Prostate gland (tissue), 2 donors: ENCODE measurements at regions not wholly inside any gene's neighbourhood (a gene's known extent, or its start where the extent isn't known, plus 50 kb on each side); places are given as distances from the start of the nearest gene placed in this dataset.
"Not testable (repeated sequence)": the region's sequence is repeated elsewhere in the genome, so short reads cannot be mapped to it uniquely, and the experiment has no call there.

Source experiments
- DNase-seq: peaks from one replicate; pipeline ENCODE4 v3.0.0-alpha.2; 2019; ENCODE audit warnings: low spot score
- H3K27ac ChIP-seq, 2 donors: fragments of 200-600 bp; sonication (generic); 2 replicates each; pipeline ENCODE4 v1.5.1; 2017 to 2019
- H3K27me3 ChIP-seq: fragments of 200-600 bp; sonication (generic); replicated peaks from 2 replicates; pipeline ENCODE4 v1.5.1; 2019; ENCODE audit not compliant: insufficient read depth
- H3K36me3 ChIP-seq, 2 donors: fragments of 200-600 bp; sonication (generic); 1 replicate in 1 of 2; 2 replicates in 1 of 2; pipeline versions ENCODE4 v1.5.1 to v1.8.1; 2017 to 2019
- H3K4me1 ChIP-seq: fragments of 200-600 bp; sonication (generic); replicated peaks from 2 replicates; pipeline ENCODE4 v1.5.1; 2019
- H3K4me3 ChIP-seq, 2 donors: fragments of 200-600 bp; sonication (generic); 2 replicates each; pipeline ENCODE4 v1.5.1; 2017 to 2019
- H3K9me3 ChIP-seq: fragments of 200-600 bp; sonication (generic); 2 replicates; pipeline ENCODE4 v1.5.1; 2017
- POLR2A ChIP-seq: fragments of 450-650 bp; IDR thresholded peaks from one replicate; pipeline ENCODE4 v1.6.1; 2016; ENCODE audit warnings: antibody characterized with exemption, mild to moderate bottlenecking
- POLR2AphosphoS5 ChIP-seq: sonication (generic); formaldehyde crosslinking; IDR thresholded peaks from one replicate; pipeline ENCODE4 v1.6.1; 2017; ENCODE audit warnings: antibody characterized with exemption
- WGBS: methylation state at CpG from one replicate; pipeline ENCODE4 v1.1.5; 2018; 5-methylcytosine and 5-hydroxymethylcytosine counted together
- intact Hi-C: fragments of 100-400 bp; cut with DNase I; formaldehyde crosslinking; loops from one replicate; pipeline ENCODE4 v1.14.2; 2022
- TF ChIP-seq, protein P1 (sequence below), 4 experiments: fragments of 200-600 bp in 2 of 4; fragments of 450-650 bp in 2 of 4; sonication (generic) in 2 of 4; IDR thresholded peaks; 1 replicate in 3 of 4; 2 replicates in 1 of 4; pipeline ENCODE4 v1.5.1; 2016 to 2019; ENCODE audit warnings: antibody characterized with exemption in 4 of 4, mild to moderate bottlenecking in 2 of 4, moderate library complexity in 2 of 4

DNA sequence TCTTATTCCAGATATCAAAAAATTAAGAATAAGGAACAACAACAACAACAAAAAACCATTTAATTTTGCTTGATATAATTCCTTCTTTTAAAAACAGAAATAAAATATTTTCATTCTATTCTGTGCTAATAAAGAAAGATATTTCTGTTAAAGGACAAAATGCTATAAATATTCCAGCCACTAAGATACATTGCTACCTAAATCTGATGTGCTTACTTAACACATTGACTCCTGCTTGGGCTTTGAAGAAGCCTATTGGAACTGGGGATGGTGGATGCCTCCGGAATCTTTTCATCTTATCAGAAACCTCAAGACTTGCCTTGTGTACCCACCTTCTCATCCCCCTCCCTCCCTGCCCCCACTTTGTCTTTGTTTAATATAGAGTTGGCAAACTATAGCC, 320.2 kb downstream of the MEX3B start:
- H3K9me3 ChIP-seq: no peaks in the 10 kb centered on the region
- DNase-seq: no peak
- no peak overlapping the region for H3K27ac ChIP-seq
- H3K4me3 ChIP-seq: no peak overlapping the region
- 70% methylated on average over 1 of the region's 1 CpG for WGBS
- H3K4me1 ChIP-seq: no peaks in the 10 kb centered on the region
- no peaks in the 10 kb centered on the region for H3K27me3 ChIP-seq
- intact Hi-C loops: loop anchor here (10.0 kb wide), 1 partner anchor 319 kb away; the partner anchor contains the start of gene MEX3B
- no peaks in the 10 kb centered on the region for H3K36me3 ChIP-seq
- no peak for TF ChIP-seq POLR2A

DNA sequence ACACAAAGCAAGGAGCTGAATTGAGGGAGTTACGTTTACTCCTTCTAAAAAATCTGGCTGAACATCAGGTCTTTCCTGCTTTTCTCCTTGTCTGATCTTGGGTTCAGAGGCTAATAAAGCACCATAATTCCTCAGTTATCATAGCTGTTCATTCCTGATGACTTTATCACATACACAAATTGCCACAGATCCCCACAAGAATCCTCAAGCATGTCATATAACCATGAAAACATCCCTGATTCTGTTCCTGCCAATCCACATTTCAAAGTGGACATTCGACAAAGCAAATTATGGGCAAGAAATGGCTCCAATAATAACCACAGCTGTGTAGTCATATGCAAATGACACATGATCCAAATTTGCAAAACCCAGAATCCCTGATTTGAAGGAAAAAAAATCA, 321.3 kb downstream of the MEX3B start:
- Histone ChIP-seq H3K4me1 (no peaks in the 10 kb centered on the region), H3K27ac (no peak overlapping the region), H3K36me3 (no peaks in the 10 kb centered on the region), H3K4me3 (no peak overlapping the region), H3K27me3 (no peaks in the 10 kb centered on the region), H3K9me3 (no peaks in the 10 kb centered on the region)
- intact Hi-C loops: loop anchor here (10.0 kb wide), 1 partner anchor 320 kb away; the partner anchor contains the start of gene MEX3B
- TF ChIP-seq POLR2A (no peak), POLR2AphosphoS5 (no peak)
- TF ChIP-seq, protein P1, sequence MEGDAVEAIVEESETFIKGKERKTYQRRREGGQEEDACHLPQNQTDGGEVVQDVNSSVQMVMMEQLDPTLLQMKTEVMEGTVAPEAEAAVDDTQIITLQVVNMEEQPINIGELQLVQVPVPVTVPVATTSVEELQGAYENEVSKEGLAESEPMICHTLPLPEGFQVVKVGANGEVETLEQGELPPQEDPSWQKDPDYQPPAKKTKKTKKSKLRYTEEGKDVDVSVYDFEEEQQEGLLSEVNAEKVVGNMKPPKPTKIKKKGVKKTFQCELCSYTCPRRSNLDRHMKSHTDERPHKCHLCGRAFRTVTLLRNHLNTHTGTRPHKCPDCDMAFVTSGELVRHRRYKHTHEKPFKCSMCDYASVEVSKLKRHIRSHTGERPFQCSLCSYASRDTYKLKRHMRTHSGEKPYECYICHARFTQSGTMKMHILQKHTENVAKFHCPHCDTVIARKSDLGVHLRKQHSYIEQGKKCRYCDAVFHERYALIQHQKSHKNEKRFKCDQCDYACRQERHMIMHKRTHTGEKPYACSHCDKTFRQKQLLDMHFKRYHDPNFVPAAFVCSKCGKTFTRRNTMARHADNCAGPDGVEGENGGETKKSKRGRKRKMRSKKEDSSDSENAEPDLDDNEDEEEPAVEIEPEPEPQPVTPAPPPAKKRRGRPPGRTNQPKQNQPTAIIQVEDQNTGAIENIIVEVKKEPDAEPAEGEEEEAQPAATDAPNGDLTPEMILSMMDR (IDR thresholded peaks at IDR 0.05): no peak
- no peak for DNase-seq
- 40% methylated on average over 2 of the region's 2 CpGs for WGBS

DNA sequence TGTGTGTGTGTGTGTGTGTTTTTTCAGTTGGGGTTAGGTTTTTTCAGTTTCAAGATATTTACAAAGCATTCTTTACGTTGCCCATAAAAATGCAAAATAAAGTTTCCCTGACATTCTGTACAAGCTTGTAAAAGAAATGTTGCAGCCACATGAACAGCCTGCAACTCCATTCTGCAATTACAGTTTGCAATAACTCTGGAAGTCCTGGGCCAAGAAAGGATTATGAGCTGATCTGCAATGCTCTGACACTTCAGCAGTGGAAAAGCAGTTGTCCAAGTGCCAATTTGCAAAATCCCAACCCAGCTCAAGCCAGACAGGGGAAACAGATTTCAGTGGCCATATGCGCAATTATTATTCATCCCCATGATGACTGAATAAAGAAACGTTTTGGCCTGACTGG, 322.1 kb downstream of the MEX3B start:
- Histone ChIP-seq H3K4me1 (no peaks in the 10 kb centered on the region), H3K36me3 (no peaks in the 10 kb centered on the region), H3K27me3 (no peaks in the 10 kb centered on the region), H3K9me3 (no peaks in the 10 kb centered on the region), H3K27ac (no peak overlapping the region), H3K4me3 (no peak overlapping the region)
- no peak for DNase-seq
- TF ChIP-seq POLR2A (no peak), POLR2AphosphoS5 (peak; percentile 7)
- intact Hi-C loops: loop anchor here (10.0 kb wide), 1 partner anchor 321 kb away; the partner anchor contains the start of gene MEX3B
- 28% methylated on average over 3 of the region's 3 CpGs for WGBS

DNA sequence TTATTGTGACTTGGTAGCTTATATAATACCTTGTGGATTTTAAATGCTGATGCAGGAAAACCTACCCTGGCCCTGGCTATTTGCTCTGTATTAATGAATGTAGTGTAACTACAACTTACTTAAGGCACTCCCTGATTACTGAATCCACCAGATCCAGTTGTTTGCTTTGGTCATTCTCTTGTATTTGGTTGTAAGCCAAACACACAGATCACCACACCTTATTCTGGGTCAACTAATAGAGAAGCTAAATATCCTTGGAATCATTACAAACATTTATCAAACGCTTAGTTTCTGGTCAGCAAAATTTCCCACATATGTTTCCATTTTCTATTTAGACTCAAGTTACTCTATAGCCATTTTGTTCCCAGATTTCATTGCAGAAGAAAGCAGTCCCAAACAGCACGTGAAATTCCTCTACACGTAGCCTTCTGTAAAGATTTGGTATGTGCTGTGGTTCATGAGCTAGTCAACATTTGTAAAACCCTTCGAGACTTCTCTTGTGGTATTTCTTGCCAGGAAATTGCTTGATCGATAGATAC, 322.6 kb downstream of the MEX3B start:
- WGBS: 34% methylated on average over 5 of the region's 5 CpGs
- intact Hi-C loops: loop anchor here (10.0 kb wide), 1 partner anchor 322 kb away; the partner anchor contains the start of gene MEX3B
- no peak for DNase-seq
- TF ChIP-seq POLR2A (no peak), POLR2AphosphoS5 (no peak)
- TF ChIP-seq, protein P1 (IDR thresholded peaks at IDR 0.05): no peak
- Histone ChIP-seq H3K27ac (no peak overlapping the region), H3K9me3 (no peaks in the 10 kb centered on the region), H3K36me3 (no peaks in the 10 kb centered on the region), H3K27me3 (no peaks in the 10 kb centered on the region), H3K4me1 (no peaks in the 10 kb centered on the region), H3K4me3 (no peak overlapping the region)

DNA sequence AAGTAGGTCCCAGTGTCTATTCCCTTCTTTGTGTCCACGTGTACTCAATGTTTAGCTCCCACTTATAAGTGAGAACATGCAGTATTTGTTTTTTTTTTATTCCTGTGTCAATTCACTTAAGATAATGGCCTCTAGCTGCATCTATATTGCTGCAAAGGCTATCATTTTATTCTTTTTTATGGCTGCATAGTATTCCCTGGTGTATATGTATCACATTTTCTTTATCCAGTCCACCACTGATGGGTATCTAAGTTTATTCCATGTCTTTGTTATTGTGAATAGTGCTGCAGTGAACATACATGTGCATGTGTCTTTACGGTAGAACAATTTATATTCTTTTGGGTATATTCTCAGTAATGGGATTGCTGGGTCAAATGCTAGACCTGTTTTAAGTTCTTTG, 329.4 kb downstream of the MEX3B start:
- WGBS: 95% methylated on average over 2 of the region's 2 CpGs
- H3K27me3 ChIP-seq, H3K36me3 ChIP-seq, H3K27ac ChIP-seq, H3K9me3 ChIP-seq, H3K4me1 ChIP-seq, H3K4me3 ChIP-seq, intact Hi-C loops, DNase-seq: not testable (repeated sequence)

DNA sequence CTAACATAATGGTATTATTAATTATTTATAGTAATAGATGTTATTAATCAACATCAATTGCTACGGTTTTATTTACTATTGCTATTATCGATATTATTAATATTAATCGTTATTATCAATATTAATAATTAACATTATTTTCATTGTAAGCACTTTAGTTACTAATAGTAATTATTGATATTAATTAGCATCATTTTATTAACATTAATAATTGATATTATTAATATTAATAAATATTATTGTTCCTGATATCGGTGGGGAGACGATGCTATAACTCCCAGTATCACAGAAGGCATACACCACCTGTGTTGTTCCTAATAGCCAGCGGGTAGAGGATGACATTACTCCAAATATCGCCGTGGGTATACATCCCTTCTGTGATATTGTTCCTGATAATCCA, 335.5 kb downstream of the MEX3B start:
- H3K4me3 ChIP-seq: no peak overlapping the region
- 91% methylated on average over 8 of the region's 8 CpGs for WGBS
- no peak overlapping the region for H3K27ac ChIP-seq
- TF ChIP-seq POLR2AphosphoS5 (no peak), POLR2A (no peak)
- TF ChIP-seq, protein P1 (IDR thresholded peaks at IDR 0.05): no peak
- no peaks in the 10 kb centered on the region for H3K9me3 ChIP-seq
- H3K36me3 ChIP-seq: no peaks in the 10 kb centered on the region
- H3K27me3 ChIP-seq: no peaks in the 10 kb centered on the region
- no peaks in the 10 kb centered on the region for H3K4me1 ChIP-seq
- no peak for DNase-seq
- intact Hi-C loops: no loop called here

DNA sequence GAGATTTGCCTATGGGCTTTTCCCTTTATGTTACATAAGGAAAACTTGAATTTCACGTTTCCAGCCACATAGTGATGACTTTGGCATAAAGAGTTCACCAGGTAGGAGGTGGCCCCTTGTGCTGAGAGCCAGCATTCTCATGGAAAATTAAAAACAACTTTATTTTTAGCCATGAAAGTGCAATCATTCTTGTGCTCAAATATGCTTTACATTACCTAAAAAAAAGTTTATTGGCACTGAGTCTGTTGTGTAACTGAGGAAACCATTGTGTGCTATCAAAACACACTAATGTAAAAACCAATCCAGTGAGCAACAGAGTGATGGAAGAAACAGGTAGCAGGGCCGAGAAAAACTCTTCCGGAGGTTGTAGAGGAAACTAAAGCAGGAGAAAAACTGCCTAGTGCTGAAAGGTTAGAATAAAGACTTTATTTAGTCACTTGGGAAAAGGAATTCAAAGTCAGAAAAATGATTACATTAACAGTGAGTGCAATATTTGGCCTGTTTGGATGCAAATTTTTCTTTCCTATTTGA, 332.9 kb upstream of the TMC3 start:
- H3K27me3 ChIP-seq, H3K27ac ChIP-seq, H3K4me3 ChIP-seq, intact Hi-C loops, H3K36me3 ChIP-seq, H3K9me3 ChIP-seq, H3K4me1 ChIP-seq, DNase-seq: not testable (repeated sequence)
- WGBS: 50% methylated on average over 3 of the region's 3 CpGs

DNA sequence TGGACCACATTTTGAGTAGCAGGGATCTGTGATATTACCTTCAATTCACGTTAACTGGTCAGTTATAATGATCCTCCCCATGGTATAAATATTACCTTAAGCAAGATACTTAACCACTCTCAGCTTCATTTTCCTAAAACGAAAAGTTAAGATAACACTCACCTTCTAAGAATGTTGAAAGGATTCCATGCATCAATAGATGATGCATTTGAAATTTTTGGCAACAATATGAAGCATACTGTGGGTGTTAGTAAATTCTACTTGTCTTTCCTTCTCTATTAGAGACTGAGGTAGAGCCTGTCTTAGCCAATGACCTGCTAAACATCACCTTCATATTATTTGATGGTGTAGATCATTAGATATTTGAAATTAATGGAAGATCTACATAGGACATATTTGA, 331.7 kb upstream of the TMC3 start:
- DNase-seq, intact Hi-C loops, H3K36me3 ChIP-seq, H3K4me3 ChIP-seq, H3K9me3 ChIP-seq, H3K4me1 ChIP-seq, H3K27ac ChIP-seq, H3K27me3 ChIP-seq: not testable (repeated sequence)
- 85% methylated on average over 2 of the region's 2 CpGs for WGBS
